CD14-positive monocyte (primary cell): ENCODE measurements at regions not wholly inside any gene's neighbourhood (a gene's known extent, or its start where the extent isn't known, plus 50 kb on each side); places are given as distances from the start of the nearest gene placed in this dataset.

Source experiments
- DNase-seq, 3 donors: peaks; one replicate each; pipeline ENCODE4 v3.0.0-alpha.2; 2011 to 2022
- H2AFZ ChIP-seq: 2 replicates; pipeline ENCODE4 v1.6.0; 2012; ENCODE audit warnings: mild to moderate bottlenecking, low read depth, low read length, inconsistent platforms; ENCODE audit not compliant: insufficient read depth, poor library complexity, severe bottlenecking
- H3K27ac ChIP-seq, 2 donors: 1 replicate in 1 of 2; 2 replicates in 1 of 2; pipeline ENCODE4 v1.5.1; 2012 to 2013; ENCODE audit warnings: low read length in 2 of 2, control low read depth in 1 of 2, inconsistent platforms in 1 of 2, low read depth in 1 of 2, mild to moderate bottlenecking in 1 of 2
- H3K27me3 ChIP-seq, 2 donors: one replicate each; pipeline versions ENCODE4 v1.6.0 to v1.6.1; 2011 to 2013; ENCODE audit warnings: low read length in 2 of 2; ENCODE audit not compliant: control insufficient read depth in 2 of 2, insufficient read depth in 2 of 2
- H3K36me3 ChIP-seq, 2 donors: replicated peaks in 1 of 2; 1 replicate in 1 of 2; 2 replicates in 1 of 2; pipeline versions ENCODE4 v1.5.1 to v1.6.1; 2012 to 2013; ENCODE audit warnings: low read length in 2 of 2, control low read depth in 1 of 2, inconsistent platforms in 1 of 2, mild to moderate bottlenecking in 1 of 2; ENCODE audit not compliant: insufficient read depth in 2 of 2, control insufficient read depth in 1 of 2
- H3K4me1 ChIP-seq, 2 donors: 1 replicate in 1 of 2; 2 replicates in 1 of 2; pipeline versions ENCODE4 v1.5.1 to v1.6.1; 2012 to 2013; ENCODE audit warnings: low read length in 2 of 2, control low read depth in 1 of 2, inconsistent platforms in 1 of 2, mild to moderate bottlenecking in 1 of 2, moderate library complexity in 1 of 2; ENCODE audit not compliant: insufficient read depth in 2 of 2, control insufficient read depth in 1 of 2
- H3K4me2 ChIP-seq: replicated peaks from 2 replicates; pipeline ENCODE3; 2012; ENCODE audit warnings: low read length, moderate library complexity, mild to moderate bottlenecking; ENCODE audit not compliant: poor library complexity, severe bottlenecking; ENCODE audit errors: extremely low read depth
- H3K4me3 ChIP-seq, 3 experiments: fragments of 200-600 bp in 1 of 3; sonication (generic) in 1 of 3; replicated peaks in 1 of 3; 1 replicate in 2 of 3; 2 replicates in 1 of 3; pipeline ENCODE4 v1.5.1; 2011 to 2013; ENCODE audit warnings: low read length in 3 of 3, mild to moderate bottlenecking in 3 of 3, control low read depth in 2 of 3, low read depth in 2 of 3, inconsistent platforms in 1 of 3, moderate library complexity in 1 of 3
- H3K79me2 ChIP-seq: 2 replicates; pipeline ENCODE4 v1.6.0; 2012; ENCODE audit warnings: mild to moderate bottlenecking, control low read depth, inconsistent platforms, low read length, moderate library complexity; ENCODE audit not compliant: insufficient read depth
- H3K9ac ChIP-seq: 2 replicates; pipeline ENCODE4 v1.6.0; 2017; ENCODE audit warnings: low read length, mild to moderate bottlenecking; ENCODE audit not compliant: insufficient read depth, poor library complexity, severe bottlenecking
- H3K9me3 ChIP-seq, 2 donors: replicated peaks in 1 of 2; 1 replicate in 1 of 2; 2 replicates in 1 of 2; pipeline versions ENCODE4 v1.5.1 to v1.6.1; 2012 to 2013; ENCODE audit warnings: low read length in 2 of 2, control low read depth in 1 of 2; ENCODE audit not compliant: control insufficient read depth in 1 of 2, insufficient read depth in 1 of 2
- H4K20me1 ChIP-seq: 2 replicates; pipeline ENCODE4 v1.6.0; 2012; ENCODE audit warnings: mild to moderate bottlenecking, low read length, control low read depth, moderate library complexity; ENCODE audit not compliant: insufficient read depth
- H3K27ac Mint-ChIP-seq, 7 donors: one replicate each; pipeline ENCODE4 v1.8.0; 2020; ENCODE audit warnings: mild to moderate bottlenecking in 7 of 7, mixed read lengths in 7 of 7, moderate library complexity in 6 of 7, inconsistent platforms in 2 of 7
- H3K27me3 Mint-ChIP-seq, 3 donors: one replicate each; pipeline ENCODE4 v1.8.0; 2021 to 2022; ENCODE audit warnings: low read depth in 3 of 3, mild to moderate bottlenecking in 3 of 3, mixed read lengths in 3 of 3, moderate library complexity in 3 of 3, inconsistent platforms in 1 of 3
- H3K36me3 Mint-ChIP-seq, 2 donors: one replicate each; pipeline ENCODE4 v1.8.0; 2020; ENCODE audit warnings: mixed read lengths in 2 of 2, inconsistent platforms in 1 of 2, mild to moderate bottlenecking in 1 of 2
- H3K4me1 Mint-ChIP-seq: one replicate; pipeline ENCODE4 v1.8.0; 2020; ENCODE audit warnings: mild to moderate bottlenecking, mixed read lengths
- H3K4me3 Mint-ChIP-seq, 2 donors: one replicate each; pipeline ENCODE4 v1.8.0; 2020; ENCODE audit warnings: mild to moderate bottlenecking in 2 of 2, mixed read lengths in 2 of 2, moderate library complexity in 1 of 2
- H3K9me3 Mint-ChIP-seq, 7 donors: one replicate each; pipeline ENCODE4 v1.8.0; 2020 to 2022; ENCODE audit warnings: mixed read lengths in 7 of 7, mild to moderate bottlenecking in 6 of 7, moderate library complexity in 6 of 7, inconsistent platforms in 2 of 7
- CTCF ChIP-seq: fragments of 200-600 bp; IDR thresholded peaks from one replicate; pipeline ENCODE4 v1.8.0; 2022; ENCODE audit warnings: antibody characterized with exemption, mild to moderate bottlenecking
- intact Hi-C, 2 donors: fragments of 100-400 bp; cut with micrococcal nuclease; formaldehyde crosslinking; loops; one replicate each; pipeline versions ENCODE4 v1.15.0 to v1.15.1; 2023

DNA sequence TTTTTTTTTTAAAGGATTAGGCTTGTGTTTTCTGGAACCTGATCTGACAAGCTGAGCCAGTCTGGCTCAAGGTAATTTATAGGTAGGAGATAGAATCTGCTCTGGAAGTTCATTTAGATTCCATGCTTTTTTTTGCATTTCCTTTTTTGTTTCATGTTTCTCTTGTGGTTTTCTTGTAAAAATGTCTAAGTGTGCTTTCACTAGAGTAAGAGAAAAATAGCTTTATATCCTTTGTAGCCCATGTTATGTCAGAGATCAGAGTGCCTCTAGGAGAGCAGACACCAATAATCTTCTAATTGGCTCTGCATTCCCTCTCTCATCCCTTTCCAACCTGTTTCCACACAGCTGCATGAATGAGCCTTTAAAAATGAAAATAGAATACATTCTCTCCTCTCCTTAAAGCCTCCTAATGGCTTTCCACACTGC is 389.8 kb upstream of the KCNMB2 start:
- no peak overlapping the region for H3K4me3 Mint-ChIP-seq
- H2AFZ ChIP-seq = no peak overlapping the region
- no peak for TF ChIP-seq CTCF
- no peak overlapping the region for H3K4me2 ChIP-seq
- no peak overlapping the region for H3K4me3 ChIP-seq
- intact Hi-C loops = no loop called here
- H3K36me3 ChIP-seq = no peaks in the 10 kb centered on the region
- no peak overlapping the region for H3K27ac Mint-ChIP-seq
- no peaks in the 10 kb centered on the region for H4K20me1 ChIP-seq
- DNase-seq = no peak
- peaks cover 0 to 6% (median 2%) of the 10 kb centered on the region in 7 donors for H3K9me3 Mint-ChIP-seq
- no peaks in the 10 kb centered on the region for H3K9me3 ChIP-seq
- H3K27me3 ChIP-seq = no peaks in the 10 kb centered on the region
- no peaks in the 10 kb centered on the region for H3K79me2 ChIP-seq
- H3K27ac ChIP-seq = no peak overlapping the region
- H3K27me3 Mint-ChIP-seq = no peaks in the 10 kb centered on the region
- H3K36me3 Mint-ChIP-seq = no peaks in the 10 kb centered on the region
- no peaks in the 10 kb centered on the region for H3K4me1 ChIP-seq
- H3K9ac ChIP-seq = no peak overlapping the region
- peaks cover 3% of the 10 kb centered on the region for H3K4me1 Mint-ChIP-seq

- Histone ChIP-seq H3K27ac (no peak overlapping the region), H3K9me3 (no peaks in the 10 kb centered on the region), H3K36me3 (no peaks in the 10 kb centered on the region), H2AFZ (no peak overlapping the region), H3K4me2 (no peak overlapping the region), H3K4me1 (no peaks in the 10 kb centered on the region), H4K20me1 (no peaks in the 10 kb centered on the region), H3K79me2 (no peaks in the 10 kb centered on the region), H3K27me3 (no peaks in the 10 kb centered on the region), H3K9ac (no peak overlapping the region), H3K4me3 (no peak overlapping the region)
- intact Hi-C loops = no loop called here
- Mint-ChIP-seq H3K4me1 (peaks cover 3% of the 10 kb centered on the region), H3K9me3 (peaks cover 0 to 4% (median 0%) of the 10 kb centered on the region in 7 donors), H3K4me3 (no peak overlapping the region), H3K27ac (no peak overlapping the region), H3K27me3 (no peaks in the 10 kb centered on the region), H3K36me3 (no peaks in the 10 kb centered on the region)
- TF ChIP-seq CTCF = no peak
- DNase-seq = no peak
Observed at GRCh38 chr3:178147001-178147400, 389.2 kb upstream of the KCNMB2 start.
